Mucosa of gallbladder (tissue), 1 donor: ENCODE measurements at regions not wholly inside any gene's neighbourhood (a gene's known extent, or its start where the extent isn't known, plus 50 kb on each side); places are given as distances from the start of the nearest gene placed in this dataset.

ENCODE experiments used
- DNase-seq: peaks from one replicate; pipeline ENCODE4 v3.0.0-alpha.2; 2020; ENCODE audit warnings: low spot score
- donor health status: DM: no; HTN: no; CAD: no.

- DNase-seq: no peak
These were observed 314.9 kb downstream of the EIPR1 start for GRCh38 chr2:3062476-3063260.

- no peak for DNase-seq
These were observed 317.6 kb downstream of the EIPR1 start for GRCh38 chr2:3060049-3060448.

DNA sequence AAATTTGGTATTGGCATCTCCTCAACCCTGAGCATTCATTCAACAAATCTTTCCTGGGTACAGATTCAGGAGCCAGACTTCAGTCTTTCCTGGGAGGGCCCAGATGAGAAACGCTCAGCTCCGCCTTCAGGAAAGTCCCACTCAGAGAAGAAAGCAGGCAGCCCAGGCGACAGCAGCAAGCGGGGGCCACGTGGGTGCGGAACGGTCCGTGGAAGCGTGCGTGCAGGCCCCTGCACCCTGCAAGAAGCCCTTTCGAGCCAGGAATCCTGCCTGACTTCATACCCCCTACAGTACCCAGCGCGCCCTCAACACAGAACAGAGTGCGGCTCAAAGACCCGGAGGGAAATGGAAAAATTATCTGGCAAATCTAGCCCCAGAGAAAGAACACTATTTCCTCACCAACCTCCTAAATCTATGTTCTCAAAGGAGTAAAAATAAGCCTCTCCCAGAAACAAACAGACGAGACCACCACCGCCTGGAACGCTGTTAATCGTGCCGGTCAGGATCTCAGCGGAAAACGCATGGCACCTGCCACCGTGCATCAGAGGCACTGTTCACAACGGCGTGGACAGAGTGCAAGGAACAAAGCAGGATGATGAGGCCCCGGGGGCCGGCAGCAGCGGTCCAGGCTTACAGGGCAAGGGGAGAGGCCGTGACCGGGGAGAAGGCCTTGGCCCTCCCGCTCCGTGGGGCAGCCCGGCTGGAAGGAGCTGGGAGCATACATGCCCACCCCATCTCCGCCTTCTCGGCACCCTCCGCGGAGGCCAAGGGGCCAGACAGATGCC, 318.3 kb downstream of the EIPR1 start:
- DNase-seq: no peak

DNA sequence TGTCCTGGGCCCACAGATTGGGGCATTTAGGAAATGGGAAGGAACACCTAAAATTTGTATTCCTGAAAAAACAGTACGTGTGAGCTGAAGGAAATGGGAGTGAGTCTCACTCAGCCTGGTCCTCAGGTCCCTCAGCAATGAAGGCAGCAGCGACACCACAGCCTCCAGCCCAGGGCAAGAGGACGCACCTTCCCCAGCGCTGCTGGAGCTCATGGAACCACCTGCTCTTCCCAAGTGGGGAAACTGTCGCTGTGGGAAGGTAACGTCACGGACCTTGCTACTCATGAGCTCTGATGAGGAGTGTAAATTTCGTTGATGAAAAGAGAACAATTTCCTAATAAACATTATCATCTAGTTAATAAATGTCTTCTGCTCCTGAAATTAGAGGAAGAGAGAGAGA, 323.6 kb downstream of the EIPR1 start:
- no peak for DNase-seq

DNA sequence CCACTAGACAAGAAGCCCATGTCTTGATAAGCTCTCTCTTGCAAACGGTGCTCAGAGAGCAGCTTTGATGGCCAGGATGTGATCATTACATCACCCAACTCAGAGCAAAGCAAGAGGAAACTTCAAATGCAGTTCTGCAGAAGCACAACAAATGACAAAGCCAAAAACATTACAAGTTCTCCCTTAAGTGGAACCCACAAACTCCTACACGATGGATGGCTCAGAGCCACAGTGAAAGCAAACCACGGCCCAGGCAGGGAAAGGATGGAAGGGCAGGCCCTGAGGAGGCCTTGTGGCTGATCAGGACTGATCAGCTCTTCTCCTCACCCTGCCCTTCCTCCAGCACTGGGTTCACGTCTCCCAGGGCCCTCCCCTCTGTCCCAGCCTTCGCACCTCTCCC, 326.4 kb downstream of the EIPR1 start:
- no peak for DNase-seq

- DNase-seq: no peak
These were observed 331.3 kb downstream of the EIPR1 start for GRCh38 chr2:3046170-3046865.

GRCh38 chr2:3045318-3045921, 332.2 kb downstream of the EIPR1 start:
- DNase-seq: no peak

- no peak for DNase-seq
These were observed 332.9 kb downstream of the EIPR1 start for GRCh38 chr2:3044587-3045317.

GRCh38 chr2:3043726-3044125, 333.9 kb downstream of the EIPR1 start:
- DNase-seq: no peak

DNA sequence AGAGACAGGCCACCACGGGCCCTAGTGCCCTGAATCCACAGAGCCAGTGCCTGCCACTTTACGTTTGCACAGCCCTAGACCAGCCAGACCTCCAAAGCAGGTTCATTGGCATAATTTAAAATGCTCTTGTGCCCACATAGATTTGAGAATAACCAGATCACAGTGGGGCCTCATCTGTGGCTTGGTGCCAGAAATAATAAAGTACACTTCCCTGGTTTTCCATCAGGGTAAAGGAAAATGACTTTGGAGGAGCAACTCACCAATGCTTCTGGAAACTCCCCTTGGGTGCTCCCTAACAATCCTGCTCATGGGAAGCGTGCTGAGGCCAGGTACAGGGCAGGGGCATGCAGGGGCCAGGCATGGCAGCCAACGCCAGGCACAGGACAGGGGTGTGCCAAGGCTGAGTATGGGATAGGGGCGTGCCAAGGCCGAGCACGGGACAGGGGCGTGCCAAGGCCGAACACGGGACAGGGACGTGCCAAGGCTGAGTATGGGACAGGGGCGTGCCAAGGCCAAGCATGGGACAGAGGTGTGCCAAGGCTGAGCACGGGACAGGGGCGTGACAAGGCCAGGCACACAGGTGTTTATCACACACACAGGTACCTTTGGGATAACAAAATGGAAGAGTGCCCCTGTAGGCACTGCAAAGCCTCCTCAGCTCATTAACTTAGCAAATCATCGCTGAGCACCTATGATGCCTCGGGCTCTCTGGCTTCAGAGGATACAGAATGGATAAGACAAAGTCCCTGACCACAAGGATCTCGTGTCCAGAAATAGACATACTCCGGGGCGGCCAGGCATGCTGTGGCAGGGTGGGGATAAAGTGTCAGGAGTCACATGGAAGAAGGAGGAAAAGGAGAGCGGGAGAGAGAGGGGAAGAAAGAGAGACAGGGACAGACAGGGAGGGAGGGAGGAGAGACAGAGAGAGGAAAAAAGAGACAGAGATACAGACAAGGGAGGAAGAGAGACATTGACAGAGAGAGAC, 334.7 kb downstream of the EIPR1 start:
- no peak for DNase-seq

DNA sequence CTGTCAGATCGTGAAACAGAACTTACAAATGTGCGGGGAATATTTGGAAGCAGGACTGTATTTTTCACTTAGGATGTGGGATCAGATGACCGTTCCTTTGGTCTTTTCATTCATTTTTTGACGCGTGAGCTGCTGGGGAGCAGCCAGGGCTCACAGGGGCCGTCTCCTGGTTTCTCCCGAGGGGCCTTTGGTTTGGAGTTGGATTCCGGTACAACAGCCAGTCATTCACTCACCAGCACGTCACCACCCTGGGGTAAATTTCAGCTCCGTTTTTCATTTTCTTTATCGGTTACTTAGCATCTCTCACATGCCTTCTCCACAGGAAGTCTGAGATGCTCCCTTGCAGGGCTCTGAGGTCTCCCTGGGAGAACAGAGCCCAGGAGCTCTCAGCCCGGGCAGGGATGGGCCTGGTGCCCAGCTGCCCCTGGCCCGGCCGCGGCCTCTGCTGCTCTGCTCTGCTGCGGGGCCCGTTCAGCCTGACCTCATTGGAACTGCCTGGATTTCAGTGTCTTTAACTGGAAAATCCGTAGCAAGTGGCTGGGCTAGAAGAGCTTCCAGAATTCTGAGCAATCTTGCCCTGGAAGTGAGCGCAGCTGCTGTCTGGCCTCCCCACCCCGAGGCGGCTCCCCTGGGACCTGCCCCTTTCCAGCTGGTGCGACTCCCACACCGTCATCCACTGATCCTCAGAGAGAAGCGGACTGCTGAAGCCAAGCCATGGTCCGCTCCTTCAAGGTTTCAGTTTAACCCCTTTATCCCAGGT, 335.6 kb downstream of the EIPR1 start:
- DNase-seq: no peak

DNA sequence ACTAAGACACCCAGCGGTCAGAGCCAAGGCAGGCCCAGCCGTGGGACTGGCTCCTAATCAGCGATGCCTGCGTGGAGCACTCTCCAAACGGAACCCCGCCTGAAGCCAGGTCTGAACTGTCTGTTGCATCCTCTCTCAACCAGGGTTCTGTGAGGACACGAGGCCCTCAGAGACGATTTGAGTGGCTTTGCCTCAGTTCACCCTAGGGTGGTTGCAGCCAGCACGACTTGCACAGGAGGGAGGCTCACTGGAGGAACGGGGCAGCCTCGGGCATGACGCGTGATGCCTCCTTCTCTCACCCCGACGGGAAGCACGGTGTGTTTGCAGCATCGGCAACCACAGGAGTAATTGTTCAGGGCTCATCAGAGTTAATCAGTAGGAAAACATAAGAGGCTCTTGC, 336.4 kb downstream of the EIPR1 start:
- no peak for DNase-seq

DNA sequence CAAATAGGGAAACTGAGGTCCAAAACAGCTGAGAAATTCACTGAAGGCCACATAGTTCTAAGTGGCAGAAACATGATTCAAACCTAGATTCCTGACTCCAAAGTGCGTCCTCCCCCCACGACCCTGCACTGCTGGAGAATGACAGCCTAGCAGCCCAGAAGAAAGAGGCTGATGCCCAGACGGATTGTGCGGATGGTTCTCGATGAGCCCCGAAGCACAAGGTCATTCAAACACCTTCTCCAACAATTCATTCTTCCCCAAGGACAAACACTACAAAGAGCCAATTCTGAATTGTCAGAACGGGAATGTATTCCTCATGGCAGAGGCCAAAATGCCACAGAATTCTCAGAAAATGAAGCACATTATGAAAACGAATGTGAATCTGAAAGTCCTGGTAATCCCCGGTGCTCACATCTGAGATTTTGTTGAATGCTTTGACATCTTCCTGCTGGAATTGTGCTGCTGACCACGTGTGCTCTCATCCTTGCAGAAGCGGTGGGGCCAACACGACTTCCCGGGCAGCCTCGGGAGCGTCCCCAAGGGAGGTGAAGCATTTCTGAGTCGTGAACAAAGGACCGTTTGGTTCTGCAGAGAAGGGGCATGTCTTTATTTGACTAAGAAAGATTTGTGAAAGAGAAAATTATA, 337.0 kb downstream of the EIPR1 start:
- DNase-seq: no peak

DNA sequence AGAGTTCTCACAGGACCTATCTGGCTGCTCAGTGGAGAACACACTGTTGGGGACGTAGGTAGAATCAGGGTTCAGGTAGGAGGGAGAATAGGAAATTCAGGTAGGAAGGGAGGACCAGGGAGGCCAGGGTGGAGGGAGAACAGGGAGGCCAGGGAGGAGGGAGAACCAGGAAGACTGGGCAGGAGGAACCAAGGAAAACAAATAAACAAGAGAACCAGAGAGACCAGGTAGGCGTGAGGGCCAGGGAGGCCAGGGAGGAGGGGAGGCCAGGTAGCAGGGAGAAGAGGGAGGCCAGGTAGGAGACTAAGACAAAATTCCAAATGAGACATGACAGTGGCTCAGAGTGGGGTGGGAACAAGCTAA, 337.6 kb downstream of the EIPR1 start:
- no peak for DNase-seq

DNA sequence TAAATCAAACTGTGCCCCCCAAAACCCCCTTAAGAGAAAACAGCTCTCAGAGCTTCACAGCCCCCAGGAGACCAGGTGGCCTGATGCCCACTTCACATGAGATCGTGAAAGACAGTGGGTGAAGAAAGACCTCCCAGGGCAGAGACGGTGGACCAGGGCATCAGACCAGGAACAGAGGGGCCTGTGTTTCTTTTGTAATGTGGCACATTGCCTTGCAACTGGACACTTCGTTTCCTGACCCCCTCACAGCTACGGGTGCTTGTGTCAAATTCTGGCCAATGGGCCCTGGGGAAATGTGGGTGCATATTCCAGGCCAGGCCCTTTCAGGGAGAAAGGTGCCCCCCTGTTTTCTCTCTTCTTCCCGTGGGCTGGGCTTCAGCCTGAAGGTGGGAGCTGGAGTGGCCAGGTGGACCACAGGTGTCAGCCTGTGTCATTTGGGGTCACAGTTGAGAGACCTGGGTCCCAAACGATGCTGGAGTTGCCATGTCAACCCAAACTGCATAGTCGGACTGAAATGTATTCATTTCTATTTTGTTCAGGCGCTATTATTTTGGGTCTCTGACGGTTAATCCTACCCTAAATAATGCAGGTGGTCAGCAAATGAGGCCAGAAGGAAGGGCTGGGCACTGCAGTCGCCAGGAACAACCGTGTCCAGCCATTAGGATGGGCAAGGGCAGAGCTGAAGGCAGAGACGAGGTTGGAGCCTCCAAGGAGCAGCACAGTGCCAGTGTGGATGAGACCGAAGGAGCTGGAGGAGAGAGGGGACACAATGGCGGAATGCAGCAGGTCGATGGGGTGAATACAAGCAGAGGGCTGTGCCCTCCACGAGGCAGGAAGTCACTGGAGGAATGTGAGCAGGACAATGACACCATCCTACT, 338.2 kb downstream of the EIPR1 start:
- peak; percentile 5 for DNase-seq

GRCh38 chr2:3038636-3039035, 339.0 kb downstream of the EIPR1 start:
- DNase-seq: peak; percentile 1

DNA sequence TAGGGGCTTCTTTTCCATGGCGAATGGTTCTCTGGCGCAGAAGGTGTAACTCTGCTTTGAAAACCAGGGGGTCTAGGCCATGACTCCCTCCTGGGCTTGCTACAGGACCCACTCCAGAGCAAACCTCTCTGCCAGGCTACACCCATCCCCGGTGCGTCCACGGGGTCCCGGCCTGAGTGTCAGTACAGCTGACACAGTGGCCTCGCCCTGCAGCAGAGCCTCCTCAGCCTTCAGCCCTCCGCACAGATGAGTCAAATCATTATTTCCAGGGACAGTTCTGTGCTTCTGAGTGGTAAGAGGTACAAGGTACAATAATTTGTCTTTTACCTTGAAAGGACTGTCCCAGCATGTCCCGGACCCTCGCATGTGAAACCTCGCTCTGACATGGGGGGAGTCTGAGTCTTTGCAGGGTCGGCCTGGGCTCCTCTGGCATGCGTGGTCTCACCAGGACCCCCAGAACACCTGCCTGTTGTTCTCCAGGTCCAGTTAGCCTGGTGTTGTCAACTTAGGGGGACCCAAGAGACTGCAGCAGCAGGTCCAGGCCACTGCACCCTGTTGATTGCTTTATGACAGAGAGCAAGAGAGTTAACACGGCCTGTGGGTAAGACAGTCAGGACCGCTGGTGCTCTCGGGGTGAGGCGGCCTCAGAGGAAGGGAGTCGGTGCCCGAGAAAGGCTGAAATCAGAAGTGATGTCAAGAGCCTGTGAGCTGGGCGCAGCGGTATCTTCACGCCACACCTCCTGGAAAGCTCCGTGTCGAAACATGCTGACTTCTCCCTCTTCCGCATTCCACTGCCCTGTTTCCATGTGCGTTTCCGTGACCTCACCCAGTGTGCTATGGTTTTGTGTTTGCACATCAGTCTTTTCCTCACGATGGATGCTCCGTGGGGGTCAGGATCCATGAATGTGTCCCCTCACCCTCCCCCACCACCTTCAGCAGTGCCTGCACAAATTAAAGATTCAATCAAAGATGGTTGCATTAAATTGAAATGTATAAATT, 340.1 kb downstream of the EIPR1 start:
- DNase-seq: peak; percentile 4
